CD14-positive monocyte (primary cell): ENCODE measurements at regions not wholly inside any gene's neighbourhood (a gene's known extent, or its start where the extent isn't known, plus 50 kb on each side); places are given as distances from the start of the nearest gene placed in this dataset.

Experiments used
- DNase-seq, 3 donors: peaks; one replicate each; pipeline ENCODE4 v3.0.0-alpha.2; 2011 to 2022
- H2AFZ ChIP-seq: 2 replicates; pipeline ENCODE4 v1.6.0; 2012; ENCODE audit warnings: mild to moderate bottlenecking, low read depth, low read length, inconsistent platforms; ENCODE audit not compliant: insufficient read depth, poor library complexity, severe bottlenecking
- H3K27ac ChIP-seq, 2 donors: 1 replicate in 1 of 2; 2 replicates in 1 of 2; pipeline ENCODE4 v1.5.1; 2012 to 2013; ENCODE audit warnings: low read length in 2 of 2, control low read depth in 1 of 2, inconsistent platforms in 1 of 2, low read depth in 1 of 2, mild to moderate bottlenecking in 1 of 2
- H3K27me3 ChIP-seq, 2 donors: one replicate each; pipeline versions ENCODE4 v1.6.0 to v1.6.1; 2011 to 2013; ENCODE audit warnings: low read length in 2 of 2; ENCODE audit not compliant: control insufficient read depth in 2 of 2, insufficient read depth in 2 of 2
- H3K36me3 ChIP-seq, 2 donors: replicated peaks in 1 of 2; 1 replicate in 1 of 2; 2 replicates in 1 of 2; pipeline versions ENCODE4 v1.5.1 to v1.6.1; 2012 to 2013; ENCODE audit warnings: low read length in 2 of 2, control low read depth in 1 of 2, inconsistent platforms in 1 of 2, mild to moderate bottlenecking in 1 of 2; ENCODE audit not compliant: insufficient read depth in 2 of 2, control insufficient read depth in 1 of 2
- H3K4me1 ChIP-seq, 2 donors: 1 replicate in 1 of 2; 2 replicates in 1 of 2; pipeline versions ENCODE4 v1.5.1 to v1.6.1; 2012 to 2013; ENCODE audit warnings: low read length in 2 of 2, control low read depth in 1 of 2, inconsistent platforms in 1 of 2, mild to moderate bottlenecking in 1 of 2, moderate library complexity in 1 of 2; ENCODE audit not compliant: insufficient read depth in 2 of 2, control insufficient read depth in 1 of 2
- H3K4me2 ChIP-seq: replicated peaks from 2 replicates; pipeline ENCODE3; 2012; ENCODE audit warnings: low read length, moderate library complexity, mild to moderate bottlenecking; ENCODE audit not compliant: poor library complexity, severe bottlenecking; ENCODE audit errors: extremely low read depth
- H3K4me3 ChIP-seq, 3 experiments: fragments of 200-600 bp in 1 of 3; sonication (generic) in 1 of 3; replicated peaks in 1 of 3; 1 replicate in 2 of 3; 2 replicates in 1 of 3; pipeline ENCODE4 v1.5.1; 2011 to 2013; ENCODE audit warnings: low read length in 3 of 3, mild to moderate bottlenecking in 3 of 3, control low read depth in 2 of 3, low read depth in 2 of 3, inconsistent platforms in 1 of 3, moderate library complexity in 1 of 3
- H3K79me2 ChIP-seq: 2 replicates; pipeline ENCODE4 v1.6.0; 2012; ENCODE audit warnings: mild to moderate bottlenecking, control low read depth, inconsistent platforms, low read length, moderate library complexity; ENCODE audit not compliant: insufficient read depth
- H3K9ac ChIP-seq: 2 replicates; pipeline ENCODE4 v1.6.0; 2017; ENCODE audit warnings: low read length, mild to moderate bottlenecking; ENCODE audit not compliant: insufficient read depth, poor library complexity, severe bottlenecking
- H3K9me3 ChIP-seq, 2 donors: replicated peaks in 1 of 2; 1 replicate in 1 of 2; 2 replicates in 1 of 2; pipeline versions ENCODE4 v1.5.1 to v1.6.1; 2012 to 2013; ENCODE audit warnings: low read length in 2 of 2, control low read depth in 1 of 2; ENCODE audit not compliant: control insufficient read depth in 1 of 2, insufficient read depth in 1 of 2
- H4K20me1 ChIP-seq: 2 replicates; pipeline ENCODE4 v1.6.0; 2012; ENCODE audit warnings: mild to moderate bottlenecking, low read length, control low read depth, moderate library complexity; ENCODE audit not compliant: insufficient read depth
- H3K27ac Mint-ChIP-seq, 7 donors: one replicate each; pipeline ENCODE4 v1.8.0; 2020; ENCODE audit warnings: mild to moderate bottlenecking in 7 of 7, mixed read lengths in 7 of 7, moderate library complexity in 6 of 7, inconsistent platforms in 2 of 7
- H3K27me3 Mint-ChIP-seq, 3 donors: one replicate each; pipeline ENCODE4 v1.8.0; 2021 to 2022; ENCODE audit warnings: low read depth in 3 of 3, mild to moderate bottlenecking in 3 of 3, mixed read lengths in 3 of 3, moderate library complexity in 3 of 3, inconsistent platforms in 1 of 3
- H3K36me3 Mint-ChIP-seq, 2 donors: one replicate each; pipeline ENCODE4 v1.8.0; 2020; ENCODE audit warnings: mixed read lengths in 2 of 2, inconsistent platforms in 1 of 2, mild to moderate bottlenecking in 1 of 2
- H3K4me1 Mint-ChIP-seq: one replicate; pipeline ENCODE4 v1.8.0; 2020; ENCODE audit warnings: mild to moderate bottlenecking, mixed read lengths
- H3K4me3 Mint-ChIP-seq, 2 donors: one replicate each; pipeline ENCODE4 v1.8.0; 2020; ENCODE audit warnings: mild to moderate bottlenecking in 2 of 2, mixed read lengths in 2 of 2, moderate library complexity in 1 of 2
- H3K9me3 Mint-ChIP-seq, 7 donors: one replicate each; pipeline ENCODE4 v1.8.0; 2020 to 2022; ENCODE audit warnings: mixed read lengths in 7 of 7, mild to moderate bottlenecking in 6 of 7, moderate library complexity in 6 of 7, inconsistent platforms in 2 of 7
- CTCF ChIP-seq: fragments of 200-600 bp; IDR thresholded peaks from one replicate; pipeline ENCODE4 v1.8.0; 2022; ENCODE audit warnings: antibody characterized with exemption, mild to moderate bottlenecking
- WGBS: methylation state at CpG from one replicate; pipeline ENCODE4 v1.1.5; 2013; ENCODE audit warnings: missing lambda C conversion rate; ENCODE audit not compliant: insufficient coverage; 5-methylcytosine and 5-hydroxymethylcytosine counted together
- intact Hi-C, 2 donors: fragments of 100-400 bp; cut with micrococcal nuclease; formaldehyde crosslinking; loops; one replicate each; pipeline versions ENCODE4 v1.15.0 to v1.15.1; 2023

- no peaks in the 10 kb centered on the region for H3K79me2 ChIP-seq
- H3K4me3 ChIP-seq: no peak overlapping the region
- no peaks in the 10 kb centered on the region for H3K4me1 ChIP-seq
- Mint-ChIP-seq H3K27me3 (no peaks in the 10 kb centered on the region), H3K4me1 (no peaks in the 10 kb centered on the region), H3K27ac (no peak overlapping the region), H3K9me3 (peaks cover 0 to 8% (median 3%) of the 10 kb centered on the region in 7 donors), H3K4me3 (no peak overlapping the region), H3K36me3 (no peaks in the 10 kb centered on the region)
- no peak overlapping the region for H3K9ac ChIP-seq
- no peaks in the 10 kb centered on the region for H3K36me3 ChIP-seq
- no peak overlapping the region for H3K4me2 ChIP-seq
- no peak overlapping the region for H3K27ac ChIP-seq
- no peak for DNase-seq
- H2AFZ ChIP-seq: no peak overlapping the region
- intact Hi-C loops: no loop called here
- WGBS: no CpG with 5 or more reads among the region's 1 CpG
- no peaks in the 10 kb centered on the region for H3K27me3 ChIP-seq
- no peaks in the 10 kb centered on the region for H4K20me1 ChIP-seq
- H3K9me3 ChIP-seq: peaks cover 3 to 5% of the 10 kb centered on the region in 2 donors
- no peak for TF ChIP-seq CTCF
These were observed 392.2 kb upstream of the CCDC179 start for GRCh38 chr11:23252426-23252825.

GRCh38 chr11:23257088-23257487 is 396.8 kb upstream of the CCDC179 start:
- TF ChIP-seq CTCF: no peak
- no peak overlapping the region for H3K4me3 Mint-ChIP-seq
- no peaks in the 10 kb centered on the region for H3K9me3 ChIP-seq

More at GRCh38 chr11:23257088-23257487, 396.8 kb upstream of the CCDC179 start:
- no peak overlapping the region for H3K27ac ChIP-seq
- no peak overlapping the region for H3K27ac Mint-ChIP-seq
- no peaks in the 10 kb centered on the region for H3K4me1 ChIP-seq
- DNase-seq: no peak
- no peak overlapping the region for H3K4me3 ChIP-seq
- intact Hi-C loops: no loop called here
- no peak overlapping the region for H2AFZ ChIP-seq
- no peaks in the 10 kb centered on the region for H3K36me3 Mint-ChIP-seq
- H3K4me2 ChIP-seq: no peak overlapping the region
- no peaks in the 10 kb centered on the region for H3K27me3 ChIP-seq
- peaks cover 0 to 3% (median 2%) of the 10 kb centered on the region in 7 donors for H3K9me3 Mint-ChIP-seq
- H3K27me3 Mint-ChIP-seq: no peaks in the 10 kb centered on the region
- H4K20me1 ChIP-seq: no peaks in the 10 kb centered on the region
- H3K9ac ChIP-seq: no peak overlapping the region
- H3K79me2 ChIP-seq: no peaks in the 10 kb centered on the region
- no peaks in the 10 kb centered on the region for H3K36me3 ChIP-seq
- H3K4me1 Mint-ChIP-seq: no peaks in the 10 kb centered on the region
